Naive thymus-derived CD4-positive, alpha-beta T cell (primary cell): ENCODE measurements at regions not wholly inside any gene's neighbourhood (a gene's known extent, or its start where the extent isn't known, plus 50 kb on each side); places are given as distances from the start of the nearest gene placed in this dataset.

Experiments used
- ATAC-seq: fragments of 150-1000 bp; cut with Tn5 transposase; 2 replicates; pipeline ENCODE4 v1.10.0; 2021; ENCODE audit warnings: mild to moderate bottlenecking, moderate library complexity
- CTCF ChIA-PET: fragments of 350-600 bp; sonication (Branson Sonifier 250); formaldehyde crosslinking; loops from one replicate; lab custom pipeline; 2021; ENCODE audit warnings: antibody characterized with exemption; lab: Charles Lee
- POLR2A ChIA-PET: fragments of 350-600 bp; sonication (Branson Sonifier 250); formaldehyde crosslinking; loops from one replicate; lab custom pipeline; 2021; ENCODE audit warnings: antibody characterized with exemption, inconsistent platforms; lab: Charles Lee
- DNase-seq, 9 donors: peaks; one replicate each; pipeline versions ENCODE4 v3.0.0 to v3.0.0-alpha.2; 2020 to 2022; ENCODE audit warnings: mixed read lengths in 1 of 9
- H3K27ac ChIP-seq: one replicate; pipeline ENCODE4 v1.7.0; 2013; ENCODE audit warnings: mild to moderate bottlenecking, low read depth, low read length, moderate library complexity
- H3K27me3 ChIP-seq, 2 donors: one replicate each; pipeline ENCODE4 v1.7.0; 2013; ENCODE audit warnings: low read length in 2 of 2, mild to moderate bottlenecking in 2 of 2, moderate library complexity in 2 of 2; ENCODE audit not compliant: control insufficient read depth in 2 of 2, insufficient read depth in 2 of 2
- H3K36me3 ChIP-seq, 3 experiments: 1 replicate in 2 of 3; 2 replicates in 1 of 3; pipeline ENCODE4 v1.7.0; 2013; ENCODE audit warnings: low read length in 3 of 3, mild to moderate bottlenecking in 3 of 3, moderate library complexity in 1 of 3; ENCODE audit not compliant: insufficient read depth in 3 of 3, control insufficient read depth in 2 of 3
- H3K4me1 ChIP-seq, 2 donors: one replicate each; pipeline ENCODE4 v1.7.0; 2013; ENCODE audit warnings: low read length in 2 of 2, mild to moderate bottlenecking in 2 of 2, moderate library complexity in 1 of 2; ENCODE audit not compliant: control insufficient read depth in 2 of 2, insufficient read depth in 2 of 2
- H3K4me3 ChIP-seq: 2 replicates; pipeline ENCODE4 v1.7.0; 2013; ENCODE audit warnings: mild to moderate bottlenecking, low read length
- H3K9me3 ChIP-seq, 3 experiments: 1 replicate in 2 of 3; 2 replicates in 1 of 3; pipeline ENCODE4 v1.7.0; 2013; ENCODE audit warnings: low read length in 3 of 3; ENCODE audit not compliant: control insufficient read depth in 2 of 3
- H3K27ac Mint-ChIP-seq, 9 donors: one replicate each; pipeline ENCODE4 v1.8.0; 2020 to 2022; ENCODE audit warnings: mixed read lengths in 9 of 9, mild to moderate bottlenecking in 8 of 9, moderate library complexity in 5 of 9, inconsistent platforms in 2 of 9
- H3K27me3 Mint-ChIP-seq, 5 donors: one replicate each; pipeline ENCODE4 v1.8.0; 2021 to 2022; ENCODE audit warnings: mixed read lengths in 5 of 5, mild to moderate bottlenecking in 1 of 5
- H3K36me3 Mint-ChIP-seq, 5 donors: one replicate each; pipeline ENCODE4 v1.8.0; 2020 to 2022; ENCODE audit warnings: mixed read lengths in 5 of 5, mild to moderate bottlenecking in 3 of 5, inconsistent platforms in 1 of 5
- H3K4me1 Mint-ChIP-seq, 7 donors: one replicate each; pipeline ENCODE4 v1.8.0; 2020 to 2022; ENCODE audit warnings: mixed read lengths in 7 of 7, mild to moderate bottlenecking in 3 of 7, inconsistent platforms in 1 of 7
- H3K4me3 Mint-ChIP-seq, 10 donors: one replicate each; pipeline ENCODE4 v1.8.0; 2020 to 2022; ENCODE audit warnings: mild to moderate bottlenecking in 10 of 10, mixed read lengths in 10 of 10, moderate library complexity in 6 of 10, inconsistent platforms in 2 of 10
- H3K9me3 Mint-ChIP-seq, 11 donors: one replicate each; pipeline ENCODE4 v1.8.0; 2020 to 2022; ENCODE audit warnings: mixed read lengths in 11 of 11, mild to moderate bottlenecking in 4 of 11, inconsistent platforms in 1 of 11, moderate library complexity in 1 of 11
- intact Hi-C, 2 donors: fragments of 100-400 bp; cut with micrococcal nuclease; formaldehyde crosslinking; loops; one replicate each; pipeline ENCODE4 v1.15.1; 2023

GRCh38 chr2:190766174-190766572, 114.4 kb upstream of the GLS start:
- no peak overlapping the region for H3K4me3 Mint-ChIP-seq
- Histone ChIP-seq H3K27me3 (no peaks in the 10 kb centered on the region), H3K4me1 (no peaks in the 10 kb centered on the region), H3K9me3 (no peaks in the 10 kb centered on the region), H3K36me3 (no peaks in the 10 kb centered on the region), H3K27ac (no peak overlapping the region), H3K4me3 (no peak overlapping the region)
- peaks cover 2 to 10% (median 7%) of the 10 kb centered on the region in 7 donors for H3K4me1 Mint-ChIP-seq
- peaks cover 0 to 3% (median 0%) of the 10 kb centered on the region in 11 donors for H3K9me3 Mint-ChIP-seq
- intact Hi-C loops, result no loop called here
- POLR2A ChIA-PET, result no interaction called here
- CTCF ChIA-PET, result no interaction called here
- H3K36me3 Mint-ChIP-seq, result peaks cover 0 to 3% (median 0%) of the 10 kb centered on the region in 5 donors
- ATAC-seq (no peak), DNase-seq (no peak)
- peaks cover 0 to 3% (median 0%) of the 10 kb centered on the region in 5 donors for H3K27me3 Mint-ChIP-seq
- H3K27ac Mint-ChIP-seq, result no peak overlapping the region

GRCh38 chr2:190766595-190766994, 114.0 kb upstream of the GLS start:
- Histone ChIP-seq H3K27me3 (no peaks in the 10 kb centered on the region), H3K36me3 (no peaks in the 10 kb centered on the region), H3K4me3 (no peak overlapping the region), H3K27ac (no peak overlapping the region), H3K4me1 (no peaks in the 10 kb centered on the region), H3K9me3 (no peaks in the 10 kb centered on the region)
- peak; percentile 31 for ATAC-seq
- peaks cover 0 to 3% (median 0%) of the 10 kb centered on the region in 11 donors for H3K9me3 Mint-ChIP-seq
- H3K27me3 Mint-ChIP-seq, result peaks cover 0 to under 1% (median 0%) of the 10 kb centered on the region in 5 donors
- ChIA-PET CTCF (interaction anchor here (0.6 kb wide), 1 partner anchor 14 kb away, joined by 3 read pairs; no protein-coding TSS in a partner anchor), POLR2A (interaction anchor here (0.7 kb wide), 1 partner anchor 114 kb away, joined by 4 read pairs; the partner anchor contains the start of gene GLS)
- H3K4me1 Mint-ChIP-seq, result peaks cover 2 to 10% (median 7%) of the 10 kb centered on the region in 7 donors
- H3K36me3 Mint-ChIP-seq, result peaks cover 0 to 3% (median 0%) of the 10 kb centered on the region in 5 donors
- H3K27ac Mint-ChIP-seq, result no peak overlapping the region
- H3K4me3 Mint-ChIP-seq, result no peak overlapping the region
- intact Hi-C loops, result no loop called here
- no peak for DNase-seq

GRCh38 chr2:190767821-190768220, 112.8 kb upstream of the GLS start:
- H3K4me3 Mint-ChIP-seq, result no peak overlapping the region
- ChIA-PET POLR2A (no interaction called here), CTCF (no interaction called here)
- DNase-seq, result no peak
- no peaks in the 10 kb centered on the region for H3K4me1 ChIP-seq
- peaks cover 0 to 3% (median 0%) of the 10 kb centered on the region in 11 donors for H3K9me3 Mint-ChIP-seq
- no peak overlapping the region for H3K27ac ChIP-seq
- peaks cover 2 to 10% (median 7%) of the 10 kb centered on the region in 7 donors for H3K4me1 Mint-ChIP-seq
- no peak overlapping the region for H3K4me3 ChIP-seq
- H3K27ac Mint-ChIP-seq, result no peak overlapping the region
- no peaks in the 10 kb centered on the region for H3K9me3 ChIP-seq
- no peaks in the 10 kb centered on the region for H3K27me3 ChIP-seq
- H3K36me3 ChIP-seq, result no peaks in the 10 kb centered on the region
- intact Hi-C loops, result no loop called here
- H3K27me3 Mint-ChIP-seq, result no peaks in the 10 kb centered on the region
- no peaks in the 10 kb centered on the region for H3K36me3 Mint-ChIP-seq
- ATAC-seq, result no peak

GRCh38 chr2:190769258-190769657, 111.4 kb upstream of the GLS start:
- H3K36me3 Mint-ChIP-seq, result peaks cover 0 to 3% (median 0%) of the 10 kb centered on the region in 5 donors
- H3K27ac Mint-ChIP-seq, result no peak overlapping the region
- ChIA-PET CTCF (no interaction called here), POLR2A (no interaction called here)
- Histone ChIP-seq H3K4me3 (no peak overlapping the region), H3K27me3 (no peaks in the 10 kb centered on the region), H3K36me3 (no peaks in the 10 kb centered on the region), H3K4me1 (no peaks in the 10 kb centered on the region), H3K9me3 (no peaks in the 10 kb centered on the region), H3K27ac (no peak overlapping the region)
- no peak for DNase-seq
- no peaks in the 10 kb centered on the region for H3K27me3 Mint-ChIP-seq
- peaks cover 0 to 4% (median 1%) of the 10 kb centered on the region in 7 donors for H3K4me1 Mint-ChIP-seq
- no peak for ATAC-seq
- H3K4me3 Mint-ChIP-seq, result no peak overlapping the region
- peaks cover 0 to 3% (median 0%) of the 10 kb centered on the region in 11 donors for H3K9me3 Mint-ChIP-seq
- intact Hi-C loops, result no loop called here

GRCh38 chr2:190771726-190772125, 108.9 kb upstream of the GLS start:
- no peaks in the 10 kb centered on the region for H3K27me3 ChIP-seq
- peaks cover 0 to 5% (median 0%) of the 10 kb centered on the region in 5 donors for H3K36me3 Mint-ChIP-seq
- no peak overlapping the region for H3K4me3 Mint-ChIP-seq
- no peaks in the 10 kb centered on the region for H3K36me3 ChIP-seq
- peaks cover 0 to 6% (median 0%) of the 10 kb centered on the region in 11 donors for H3K9me3 Mint-ChIP-seq
- ChIA-PET POLR2A (no interaction called here), CTCF (no interaction called here)
- no peak overlapping the region for H3K4me3 ChIP-seq
- no peak overlapping the region for H3K27ac Mint-ChIP-seq
- intact Hi-C loops, result no loop called here
- no peaks in the 10 kb centered on the region for H3K9me3 ChIP-seq
- ATAC-seq (no peak), DNase-seq (no peak)
- H3K4me1 Mint-ChIP-seq, result no peaks in the 10 kb centered on the region
- H3K4me1 ChIP-seq, result no peaks in the 10 kb centered on the region
- H3K27me3 Mint-ChIP-seq, result peaks cover 0 to 4% (median 0%) of the 10 kb centered on the region in 5 donors
- no peak overlapping the region for H3K27ac ChIP-seq

GRCh38 chr2:190780594-190780993, 100.0 kb upstream of the GLS start:
- CTCF ChIA-PET, result interaction anchor here (0.9 to 1.4 kb wide), 4 partner anchors 10 to 170 kb away, joined by 3 to 6 read pairs (median 3); no protein-coding TSS in a partner anchor
- H3K4me1 ChIP-seq, result no peaks in the 10 kb centered on the region
- H3K27ac Mint-ChIP-seq, result no peak overlapping the region
- peaks cover 0 to 9% (median 0%) of the 10 kb centered on the region in 11 donors for H3K9me3 Mint-ChIP-seq
- intact Hi-C loops, result loop anchor here (2.0 to 5.0 kb wide), 6 partner anchors 102 to 742 kb away; partner anchors contain the start of genes GLS (in 1 of the 2) and STAT4 (in 1 of the 2)
- H3K9me3 ChIP-seq, result no peaks in the 10 kb centered on the region
- POLR2A ChIA-PET, result no interaction called here
- H3K4me3 Mint-ChIP-seq, result no peak overlapping the region
- ATAC-seq (no peak), DNase-seq (no peak)
- no peak overlapping the region for H3K4me3 ChIP-seq
- no peaks in the 10 kb centered on the region for H3K27me3 ChIP-seq
- peaks cover 0 to 9% (median 1%) of the 10 kb centered on the region in 7 donors for H3K4me1 Mint-ChIP-seq
- H3K36me3 Mint-ChIP-seq, result peaks cover 0 to 4% (median 0%) of the 10 kb centered on the region in 5 donors
- no peak overlapping the region for H3K27ac ChIP-seq
- H3K27me3 Mint-ChIP-seq, result peaks cover 0 to 8% (median 0%) of the 10 kb centered on the region in 5 donors
- H3K36me3 ChIP-seq, result no peaks in the 10 kb centered on the region
